NCI-H774 (cell line): ENCODE measurements at regions not wholly inside any gene's neighbourhood (a gene's known extent, or its start where the extent isn't known, plus 50 kb on each side); places are given as distances from the start of the nearest gene placed in this dataset.

ENCODE experiments used
- DNase-seq: peaks from one replicate; lab custom pipeline; 2025; lab: John Stamatoyannopoulos, UW

DNA sequence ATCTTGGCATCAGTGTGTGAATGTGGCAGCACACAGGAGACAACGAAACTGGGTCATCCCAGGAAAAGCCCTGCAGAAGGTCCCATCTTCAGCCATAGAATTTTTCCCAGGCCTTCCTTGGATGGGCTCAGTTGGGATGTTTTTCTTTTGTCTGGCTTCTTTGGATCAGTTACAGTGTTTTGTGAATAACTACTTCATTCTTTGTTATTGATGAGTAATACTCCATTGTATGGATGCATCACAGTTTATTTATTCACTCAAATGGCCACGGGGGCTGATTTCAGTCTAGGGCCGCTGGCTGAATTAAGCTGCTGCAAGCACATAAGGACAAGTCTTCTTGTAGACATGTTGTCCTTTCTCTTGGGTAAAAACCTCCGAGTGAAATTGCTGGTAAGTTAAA, 81.3 kb upstream of the CD93 start:
- DNase-seq: no peak

DNA sequence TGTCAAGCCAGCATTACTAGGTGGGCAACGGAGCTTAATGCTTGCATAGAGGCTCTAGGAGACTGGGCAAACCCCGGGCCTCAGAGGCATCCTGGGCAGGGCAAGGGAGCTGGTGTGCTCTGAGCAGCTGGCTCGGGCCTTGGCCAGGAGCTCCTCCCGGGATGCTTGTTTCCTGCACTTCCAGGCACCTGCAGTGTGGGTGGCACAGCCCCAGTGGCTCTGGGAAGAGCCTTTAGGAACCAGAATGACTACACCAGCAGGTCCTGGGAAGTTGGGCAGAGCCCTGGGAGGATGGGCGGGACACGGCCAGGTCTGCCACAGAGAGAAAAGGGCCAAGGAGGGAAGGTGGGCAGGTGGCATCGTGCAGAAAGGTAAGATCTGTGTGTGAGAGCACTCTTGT, 80.4 kb upstream of the CD93 start:
- DNase-seq: no peak

DNA sequence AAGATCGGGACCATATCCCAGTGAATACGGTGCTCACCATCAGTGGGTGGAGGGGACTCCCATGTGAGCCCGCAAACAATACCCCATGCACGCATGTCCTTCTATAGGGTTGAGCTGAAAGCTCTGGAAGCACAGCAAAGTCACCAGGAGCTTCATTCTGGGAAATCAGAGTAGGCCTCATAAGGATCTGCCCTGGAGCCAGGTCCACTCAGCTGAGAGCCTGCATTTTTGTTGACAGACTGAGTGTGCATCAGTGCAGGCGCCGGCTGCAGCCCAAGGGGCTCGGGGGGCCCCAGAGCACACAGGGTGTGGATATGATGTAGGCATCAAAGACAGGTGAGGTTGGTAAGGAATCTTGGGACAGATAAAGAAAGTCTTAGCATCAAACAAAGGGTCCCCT, 79.8 kb upstream of the CD93 start:
- DNase-seq: no peak

DNA sequence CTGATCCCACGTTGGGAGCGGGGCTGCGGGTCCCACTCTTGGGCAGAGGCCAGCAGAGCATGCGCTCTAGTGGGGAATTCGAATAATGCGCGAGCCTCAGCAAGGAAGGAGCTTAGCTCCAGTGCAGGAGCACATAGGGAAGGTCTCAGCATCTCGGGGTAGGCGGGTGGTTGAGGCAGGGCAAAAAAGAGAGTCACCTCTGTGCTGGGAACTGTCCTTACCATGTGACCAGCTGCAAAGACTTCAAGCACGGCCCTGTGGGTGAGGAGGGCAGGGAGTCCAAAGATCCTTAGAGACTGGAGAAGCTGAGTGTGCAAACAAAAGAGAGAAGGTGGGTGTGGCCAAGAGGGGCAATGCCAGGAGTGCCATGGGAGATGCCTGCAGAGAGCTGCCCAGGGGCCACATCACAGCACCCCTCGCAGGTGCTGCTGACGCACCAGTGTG, 79.2 kb upstream of the CD93 start:
- no peak for DNase-seq

DNA sequence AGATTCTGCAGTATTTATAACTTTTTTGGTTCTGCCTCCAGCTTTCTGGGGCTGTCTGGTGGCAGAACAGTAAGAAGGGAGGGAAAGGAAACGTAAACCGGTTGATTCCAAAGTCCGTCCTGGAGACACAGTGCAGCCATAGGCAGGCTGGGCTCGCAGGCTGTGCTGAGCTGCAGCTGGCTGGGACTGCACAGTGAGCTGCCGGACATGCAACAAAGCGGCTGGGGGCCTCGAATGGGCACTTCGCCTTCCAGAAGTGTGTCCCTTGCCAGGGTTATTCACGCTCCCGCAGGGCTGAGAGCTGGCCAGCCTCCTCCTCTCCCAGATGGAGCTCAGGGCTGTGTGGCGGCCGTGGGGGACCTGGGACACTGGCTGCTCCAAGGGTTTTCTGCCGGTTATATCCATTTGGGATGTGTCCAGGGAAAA, 78.1 kb upstream of the CD93 start:
- no peak for DNase-seq

DNA sequence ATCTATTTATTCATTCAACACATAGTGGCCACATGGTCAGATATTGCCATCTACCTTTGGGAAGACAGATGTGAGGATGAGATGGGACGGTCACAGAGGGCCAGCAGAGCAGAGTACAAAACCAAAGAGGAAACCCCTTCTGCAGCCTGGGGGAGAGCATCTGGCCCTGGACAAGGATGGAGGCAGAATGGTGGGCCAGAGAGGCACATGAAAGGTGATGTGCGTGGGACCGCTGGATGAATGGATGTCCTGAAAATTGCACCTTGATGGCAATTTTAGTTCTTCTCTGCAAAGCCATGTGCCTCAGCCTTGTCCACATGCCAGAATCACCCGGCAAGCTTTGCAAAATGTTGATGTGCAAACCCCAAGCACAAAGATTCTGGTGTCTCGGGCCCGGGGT, 77.4 kb upstream of the CD93 start:
- DNase-seq: no peak

DNA sequence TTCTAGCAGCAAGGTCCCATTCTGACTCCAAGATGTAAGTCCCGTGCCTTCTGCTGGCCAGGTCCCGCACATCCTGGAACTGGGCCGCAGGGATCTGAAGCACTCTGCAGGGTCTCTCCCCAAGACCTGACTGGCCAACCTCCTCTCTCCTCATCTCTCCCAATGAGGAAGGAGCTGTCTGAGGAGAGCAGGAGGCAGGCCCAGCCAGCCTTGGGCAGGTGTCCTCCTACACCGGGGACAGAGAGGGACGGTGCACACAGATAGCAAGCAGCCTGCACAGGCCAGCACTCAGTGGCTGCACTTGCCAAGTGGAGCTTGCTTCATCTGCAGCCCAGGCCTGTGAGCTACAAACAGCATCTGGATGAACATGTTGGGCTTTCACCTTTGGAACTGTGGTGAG, 76.8 kb upstream of the CD93 start:
- no peak for DNase-seq

DNA sequence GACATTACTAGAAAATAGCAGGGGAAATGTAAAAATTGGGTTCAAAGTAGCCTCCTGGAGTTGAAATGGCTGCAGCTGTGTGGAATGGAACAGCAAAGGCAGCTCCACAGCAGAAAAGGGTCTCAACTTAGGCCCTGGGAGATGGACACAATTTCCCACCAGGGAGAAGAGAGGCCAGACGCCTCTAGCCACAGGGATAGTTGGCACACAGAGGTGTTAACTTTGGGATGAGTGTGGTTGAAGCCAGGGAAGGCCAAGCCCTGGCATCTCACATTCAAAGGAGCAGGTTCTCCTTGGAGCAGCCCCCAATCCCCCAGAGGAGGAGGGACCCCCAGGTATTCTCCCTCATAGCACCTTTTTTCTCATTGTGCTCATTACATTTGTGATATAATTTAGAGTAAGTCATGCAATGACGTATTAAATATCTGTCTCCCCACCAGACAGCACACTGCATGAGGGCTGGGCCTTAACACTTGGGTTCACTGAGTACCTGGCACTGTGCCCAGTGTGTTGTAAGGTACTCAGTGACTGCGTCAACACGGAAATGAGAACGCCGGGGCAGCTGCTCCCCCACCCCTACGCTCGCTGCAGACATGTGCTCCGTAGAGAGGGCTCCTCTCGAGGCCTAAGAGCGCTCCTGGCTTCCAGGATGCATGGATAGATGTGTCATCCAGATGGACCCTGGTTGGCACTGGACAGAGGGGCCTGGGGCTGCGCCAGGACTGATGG, 76.0 kb upstream of the CD93 start:
- peak; percentile 87 for DNase-seq

DNA sequence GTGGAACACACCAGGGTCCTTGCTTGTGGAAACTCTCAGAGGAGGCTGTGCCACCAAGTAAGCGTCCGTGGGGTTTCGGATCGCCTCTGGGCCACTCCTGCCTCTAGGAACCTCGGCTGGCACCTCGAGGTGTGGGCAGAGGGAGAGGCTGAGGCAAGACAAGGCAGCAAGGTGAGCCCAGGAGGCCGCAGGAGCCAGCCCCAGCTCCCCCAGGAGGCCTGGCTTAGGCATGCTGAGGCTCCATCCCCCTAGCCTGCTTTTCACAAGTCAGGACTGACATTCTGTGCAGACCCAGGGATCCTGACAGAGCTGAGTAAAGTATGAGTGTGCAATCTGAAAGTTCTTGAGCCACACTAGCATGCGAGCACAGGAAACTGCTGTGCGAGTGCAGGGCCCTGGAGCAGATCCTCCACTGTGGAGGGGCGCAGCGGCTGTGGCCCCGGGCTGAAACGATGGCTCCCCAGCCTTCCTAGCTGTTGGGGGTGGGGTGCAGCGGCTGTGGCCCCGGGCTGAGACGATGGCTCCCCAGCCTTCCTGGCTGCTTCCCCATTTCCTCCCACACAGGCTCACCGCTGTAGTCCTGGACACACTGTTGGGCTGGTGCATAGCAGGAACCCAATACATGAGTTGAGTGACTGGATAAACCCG, 75.2 kb upstream of the CD93 start:
- DNase-seq: no peak

DNA sequence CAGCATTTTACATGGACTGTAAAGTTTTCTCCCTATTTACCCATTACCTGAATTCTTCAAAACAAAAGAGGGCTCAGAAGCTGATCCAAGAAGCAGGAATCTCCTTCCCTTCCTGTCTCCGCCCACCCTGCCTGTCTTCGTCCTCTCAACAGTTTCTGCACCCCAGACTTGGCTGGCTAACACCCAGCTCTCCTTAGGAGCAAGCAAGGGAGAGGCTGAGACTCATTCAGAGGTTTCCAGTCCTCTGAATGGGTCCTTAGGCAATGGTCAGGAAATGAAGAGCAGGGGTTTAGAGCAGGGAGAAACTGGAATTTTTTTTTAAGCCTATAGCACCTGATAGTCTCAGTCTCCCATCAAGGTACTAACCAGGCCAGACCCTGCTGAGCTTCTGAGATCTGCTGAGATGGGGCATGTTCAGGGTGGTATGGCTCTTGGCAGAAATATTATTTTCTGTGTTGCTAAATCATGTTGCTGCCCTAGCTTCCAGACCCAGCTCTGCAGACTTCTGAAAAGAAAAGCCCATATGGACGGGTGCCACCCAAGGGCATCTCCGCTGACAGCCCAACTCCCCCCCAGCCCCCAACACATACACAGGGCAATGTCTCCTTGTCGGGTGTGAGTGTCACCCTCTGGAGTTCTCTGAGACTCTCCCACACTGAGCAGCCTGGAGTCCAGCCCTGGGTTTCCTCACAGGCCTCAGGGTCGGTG, 74.6 kb upstream of the CD93 start:
- no peak for DNase-seq

DNA sequence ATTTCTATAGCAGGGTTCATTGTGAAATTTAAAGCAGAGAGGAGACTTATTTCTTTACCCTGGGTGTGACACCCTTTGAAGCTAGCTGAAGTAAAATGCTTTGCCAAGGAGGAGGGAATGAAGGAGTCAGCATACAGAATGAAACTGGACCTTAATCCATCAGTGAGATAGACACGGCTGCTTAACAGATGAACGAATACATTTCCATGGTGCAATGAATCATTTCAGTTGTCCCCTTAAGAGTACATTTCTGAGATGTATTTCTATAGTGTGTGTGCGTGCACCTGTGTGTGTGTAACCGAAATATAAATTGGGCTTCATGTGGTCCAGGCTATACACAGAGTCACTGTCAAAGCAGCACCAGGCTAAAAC, 73.8 kb upstream of the CD93 start:
- DNase-seq: no peak

DNA sequence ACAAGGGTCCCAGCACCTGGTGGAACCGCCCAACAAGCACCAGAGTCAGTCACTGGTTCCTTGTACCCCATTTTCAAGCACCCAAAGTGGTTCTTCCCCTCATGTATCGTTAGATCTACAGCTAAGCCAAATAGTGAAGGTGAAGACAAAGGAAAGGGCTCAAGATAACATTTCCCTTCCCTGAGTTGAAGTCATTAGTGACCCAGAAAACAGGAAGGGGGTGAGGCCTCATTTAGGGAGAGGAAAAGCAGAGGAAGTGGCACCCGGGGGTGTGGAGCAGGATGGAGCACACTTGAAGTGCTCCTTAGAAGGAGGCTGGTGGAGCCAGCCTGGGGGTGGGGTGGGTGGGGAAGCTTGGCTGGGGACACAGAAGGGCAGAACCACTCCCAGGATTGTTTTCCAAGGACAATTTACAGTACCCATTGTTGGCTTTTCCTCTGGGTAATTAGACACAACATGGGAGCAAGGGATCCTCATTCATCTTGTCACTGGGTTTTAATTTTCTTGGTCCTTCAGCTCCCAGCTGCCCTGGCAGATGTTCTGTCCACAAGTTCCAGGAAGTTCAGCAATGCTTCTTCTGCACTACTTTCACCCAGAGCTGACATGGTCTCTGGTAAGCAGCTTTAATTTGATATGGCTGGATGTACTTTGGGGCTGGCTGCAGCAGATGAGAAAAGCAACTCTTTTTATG, 73.3 kb upstream of the CD93 start:
- DNase-seq: no peak

DNA sequence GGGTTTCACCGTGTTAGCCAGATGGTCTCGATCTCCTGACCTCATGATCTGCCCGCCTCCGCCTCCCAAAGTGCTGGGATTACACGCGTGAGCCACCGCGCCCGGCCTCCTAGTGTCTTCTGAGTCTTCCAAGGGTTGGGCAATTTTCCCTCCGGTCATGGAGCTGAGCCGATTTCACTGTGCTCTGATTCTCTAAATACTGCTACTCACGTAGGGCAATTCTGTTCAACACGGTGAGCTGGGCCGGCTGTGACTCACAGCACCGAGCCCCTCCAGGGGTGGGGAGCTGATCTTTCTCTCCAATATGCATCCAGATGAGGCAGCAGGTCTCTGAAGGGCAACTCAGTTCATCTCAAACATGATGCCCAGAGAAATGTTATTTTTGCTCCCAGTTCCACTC, 71.6 kb upstream of the CD93 start:
- DNase-seq: no peak

DNA sequence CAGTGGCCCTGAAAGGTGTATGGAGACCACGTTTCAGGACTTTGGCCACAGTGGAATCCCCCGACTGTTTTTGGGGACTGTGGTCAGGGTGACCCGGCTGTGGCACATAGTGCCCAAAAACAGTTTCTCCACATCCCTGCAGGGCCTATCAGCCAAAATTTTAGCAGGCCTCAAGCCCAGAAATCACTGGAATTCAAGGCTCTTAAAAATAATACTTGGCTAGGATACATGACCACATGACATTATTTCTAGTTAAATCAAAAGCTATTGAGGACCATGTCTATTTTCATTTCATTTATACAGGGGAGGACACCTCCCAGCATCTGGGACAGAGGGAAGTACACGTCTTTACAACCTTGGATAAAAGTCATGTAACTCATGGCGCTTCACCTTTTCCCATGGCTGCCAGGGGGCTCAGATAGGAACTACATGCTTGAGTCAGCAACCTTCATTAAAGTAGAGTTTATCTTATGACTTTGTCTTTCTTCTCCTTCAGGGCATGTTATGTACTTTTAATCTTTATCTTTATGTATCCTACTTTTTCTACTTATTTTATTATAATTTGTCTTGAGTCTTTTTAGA, 70.8 kb upstream of the CD93 start:
- no peak for DNase-seq

DNA sequence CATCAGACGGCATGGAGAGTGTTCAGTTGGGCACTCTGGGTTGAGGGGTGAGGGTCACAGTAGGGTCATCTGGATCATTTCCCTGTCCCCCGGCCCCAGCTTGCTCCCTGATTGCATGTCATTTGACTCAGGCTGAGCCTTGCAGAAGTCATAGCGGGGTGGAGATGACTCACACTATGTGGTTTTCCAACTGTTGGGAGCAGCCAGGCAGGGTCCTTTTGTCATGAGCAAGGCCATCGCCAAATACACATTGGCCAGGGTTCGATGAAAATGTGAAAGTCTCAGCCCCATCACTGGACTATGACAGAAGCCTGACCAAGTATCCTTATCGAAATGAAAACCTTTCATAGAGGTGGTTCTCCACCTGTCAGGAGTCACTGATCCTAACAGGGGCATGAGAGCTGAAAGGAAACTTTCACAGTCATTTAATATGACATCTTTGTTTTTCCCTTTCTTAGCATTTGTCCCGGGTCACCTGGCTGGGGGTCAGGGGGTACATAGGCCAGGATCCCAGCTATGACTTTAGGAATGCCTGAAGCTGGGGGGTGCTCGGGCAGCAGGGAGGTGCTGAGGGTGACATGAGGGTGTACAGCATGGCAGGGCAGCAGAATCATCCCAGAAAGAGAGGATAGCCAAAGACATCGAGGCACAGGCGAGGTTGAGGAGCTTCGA, 70.2 kb upstream of the CD93 start:
- DNase-seq: no peak

DNA sequence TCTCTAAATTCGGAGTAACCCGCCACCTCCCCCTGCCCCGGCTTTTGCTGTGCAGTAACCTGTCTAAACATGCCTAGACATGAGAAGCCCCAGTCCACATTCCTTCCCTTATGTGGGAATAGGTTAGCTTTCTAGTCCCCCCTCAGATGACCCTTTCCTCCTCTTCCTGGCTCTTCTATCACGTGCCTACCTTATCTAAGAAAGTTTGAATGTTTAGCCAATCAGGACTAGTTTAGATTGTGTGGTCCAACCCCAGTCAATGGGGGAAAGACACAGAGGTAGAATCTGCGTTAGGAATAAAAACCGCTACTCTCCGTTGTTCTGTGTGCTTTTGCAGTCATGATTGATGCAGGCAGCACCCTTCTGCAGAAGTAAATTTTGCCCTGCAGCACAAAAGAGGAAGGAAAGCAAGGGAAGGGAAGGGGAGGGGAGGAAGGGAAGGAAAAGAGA, 69.0 kb upstream of the CD93 start:
- no peak for DNase-seq

DNA sequence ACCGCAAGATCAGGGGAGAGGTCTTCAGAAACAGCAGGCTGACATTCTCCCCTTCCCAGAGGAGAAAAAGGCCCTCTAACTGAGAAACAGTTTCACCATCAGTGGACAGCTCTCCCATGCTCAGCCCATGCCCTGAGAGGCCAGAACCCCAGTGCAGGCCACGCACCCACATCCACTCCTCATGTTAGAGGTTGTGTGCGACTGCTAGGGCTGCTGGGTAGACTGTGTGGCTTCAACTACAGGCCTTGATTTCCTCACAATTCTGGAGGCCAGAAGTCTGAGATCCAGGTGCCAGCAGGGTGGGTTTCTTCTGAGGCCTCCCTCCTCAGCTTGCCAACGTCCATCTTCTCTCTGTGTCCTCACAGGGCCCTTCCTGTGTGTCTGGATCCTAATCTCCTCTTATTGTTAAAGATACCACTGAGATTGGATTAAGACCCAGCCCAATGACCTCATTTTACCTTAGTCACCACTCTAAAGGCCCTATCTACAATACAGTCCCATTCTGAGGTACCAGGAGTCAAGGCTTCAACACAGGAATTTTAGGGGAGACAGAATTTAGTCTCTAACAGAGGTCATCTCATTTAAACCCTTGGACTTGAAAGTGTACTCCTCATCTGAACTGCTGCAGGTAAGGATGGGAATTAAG, 67.7 kb upstream of the CD93 start:
- no peak for DNase-seq

DNA sequence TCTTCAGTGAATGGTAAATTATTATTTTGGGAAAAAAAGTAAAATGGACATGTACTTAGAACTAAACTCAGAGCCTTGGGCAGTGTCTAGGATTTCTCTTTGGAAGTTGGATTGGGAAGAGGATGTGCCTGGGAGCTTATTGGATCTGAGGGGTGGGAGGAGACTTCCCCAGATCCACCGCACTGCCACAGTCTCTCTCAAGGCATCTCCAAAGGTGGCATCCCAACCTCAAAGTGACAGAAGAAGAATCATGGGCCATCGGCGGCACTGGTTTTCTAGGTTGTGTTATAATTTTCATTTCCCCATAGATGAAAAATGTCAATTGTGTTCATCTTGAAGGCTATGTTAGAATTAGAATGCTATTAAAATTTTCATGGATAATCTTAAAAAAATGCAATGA, 66.8 kb upstream of the CD93 start:
- DNase-seq: no peak

DNA sequence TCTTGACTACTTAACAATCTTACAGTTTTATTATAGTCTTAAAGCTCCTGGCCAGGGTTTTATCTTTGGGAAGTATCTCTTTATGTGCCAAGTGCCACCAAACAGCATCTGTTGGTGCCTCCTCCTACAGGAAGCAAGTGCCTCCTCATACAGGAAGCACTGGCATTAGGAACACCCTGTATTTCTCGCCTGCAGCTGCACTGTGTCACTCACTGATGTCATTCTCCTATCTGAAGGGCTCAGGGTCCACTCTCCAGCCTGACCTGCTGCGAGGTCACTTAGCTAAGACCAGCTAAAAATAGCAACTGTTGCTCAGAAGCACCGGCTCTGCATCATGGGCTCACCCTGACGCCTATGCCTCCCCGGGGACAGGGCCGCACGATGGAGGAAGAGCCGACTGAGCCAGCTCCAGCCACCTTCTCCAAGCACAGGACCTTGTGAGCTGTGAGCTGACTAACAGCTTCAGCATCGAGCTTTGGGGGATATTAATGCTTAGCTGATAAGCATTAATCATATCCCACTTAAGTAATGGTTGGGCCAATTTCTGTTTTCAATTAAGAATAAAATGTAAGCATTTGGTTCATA, 66.3 kb upstream of the CD93 start:
- no peak for DNase-seq

DNA sequence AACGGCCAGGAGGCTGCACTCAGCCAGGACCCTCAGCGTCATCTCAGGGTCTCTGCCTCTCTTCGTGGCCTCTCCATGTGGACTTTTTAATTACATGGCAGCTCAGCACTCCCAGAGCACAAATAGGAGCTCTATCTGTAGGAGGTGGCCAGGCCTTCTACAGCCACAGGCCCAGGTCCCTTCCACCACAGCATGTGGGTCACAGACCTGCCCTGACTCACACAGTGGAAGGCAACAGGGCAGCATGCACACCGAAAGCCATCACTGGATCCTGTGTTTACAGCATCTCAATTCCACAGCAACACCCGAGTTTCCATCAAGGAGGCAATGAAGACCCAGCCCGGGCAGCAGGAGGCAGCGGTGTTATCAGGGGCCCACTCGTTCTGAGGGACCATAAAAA, 65.8 kb upstream of the CD93 start:
- no peak for DNase-seq
